ENCODE measurements at regions not wholly inside any gene's neighbourhood (a gene's known extent, or its start where the extent isn't known, plus 50 kb on each side); places are given as distances from the start of the nearest gene placed in this dataset.
"Not testable (repeated sequence)": the region's sequence is repeated elsewhere in the genome, so short reads cannot be mapped to it uniquely, and the experiment has no call there.

DNA sequence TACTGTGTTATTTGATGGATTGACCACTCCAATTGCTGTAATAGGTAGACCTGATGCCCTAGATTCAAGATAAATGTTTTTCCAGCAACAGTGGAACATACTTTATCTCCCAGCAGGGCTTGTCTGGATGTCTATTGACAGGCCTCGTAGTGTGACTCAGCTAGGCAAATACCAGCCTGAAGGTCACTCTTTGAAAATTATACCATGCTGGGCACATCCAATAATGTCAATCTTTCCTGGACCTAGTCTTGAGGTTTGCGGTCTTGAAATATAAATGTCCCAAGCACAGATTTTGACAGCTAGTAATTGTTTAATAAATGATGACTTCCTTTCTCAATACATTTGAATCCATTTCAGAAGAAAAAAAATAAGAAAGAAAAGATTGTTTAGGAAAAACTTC lies 1138.0 kb upstream of the TMPRSS15 start:
- Mint-ChIP-seq H3K4me1 (peaks cover 11% of the 10 kb centered on the region), H3K4me3 (no peak overlapping the region), H3K27ac (no peak overlapping the region), H3K27me3 (ENCODE audit: insufficient read depth) (no peaks in the 10 kb centered on the region), H3K9me3 (peaks cover 49% of the 10 kb centered on the region), H3K36me3 (ENCODE audit: low read depth) (peaks cover 20% of the 10 kb centered on the region)
- TF ChIP-seq, protein P1, sequence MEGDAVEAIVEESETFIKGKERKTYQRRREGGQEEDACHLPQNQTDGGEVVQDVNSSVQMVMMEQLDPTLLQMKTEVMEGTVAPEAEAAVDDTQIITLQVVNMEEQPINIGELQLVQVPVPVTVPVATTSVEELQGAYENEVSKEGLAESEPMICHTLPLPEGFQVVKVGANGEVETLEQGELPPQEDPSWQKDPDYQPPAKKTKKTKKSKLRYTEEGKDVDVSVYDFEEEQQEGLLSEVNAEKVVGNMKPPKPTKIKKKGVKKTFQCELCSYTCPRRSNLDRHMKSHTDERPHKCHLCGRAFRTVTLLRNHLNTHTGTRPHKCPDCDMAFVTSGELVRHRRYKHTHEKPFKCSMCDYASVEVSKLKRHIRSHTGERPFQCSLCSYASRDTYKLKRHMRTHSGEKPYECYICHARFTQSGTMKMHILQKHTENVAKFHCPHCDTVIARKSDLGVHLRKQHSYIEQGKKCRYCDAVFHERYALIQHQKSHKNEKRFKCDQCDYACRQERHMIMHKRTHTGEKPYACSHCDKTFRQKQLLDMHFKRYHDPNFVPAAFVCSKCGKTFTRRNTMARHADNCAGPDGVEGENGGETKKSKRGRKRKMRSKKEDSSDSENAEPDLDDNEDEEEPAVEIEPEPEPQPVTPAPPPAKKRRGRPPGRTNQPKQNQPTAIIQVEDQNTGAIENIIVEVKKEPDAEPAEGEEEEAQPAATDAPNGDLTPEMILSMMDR (conservative IDR thresholded peaks at IDR 0.05), result no peak
- Histone ChIP-seq H3K9ac (ENCODE audit: extremely low read depth, low read length, poor library complexity, severe bottlenecking) (no peak overlapping the region), H3K9me3 (ENCODE audit: control insufficient read depth, low read length) (peaks cover 59% of the 10 kb centered on the region), H3K27me3 (ENCODE audit: control insufficient read depth, insufficient read depth, low read length, poor library complexity, severe bottlenecking) (no peaks in the 10 kb centered on the region), H3K4me3 (ENCODE audit: low read length) (peak overlapping the region; percentile 70), H3K27ac (ENCODE audit: low read depth, low read length) (peak overlapping the region; percentile 58), H3K36me3 (ENCODE audit: control insufficient read depth, insufficient read depth, low read length) (no peaks in the 10 kb centered on the region), H3K4me1 (ENCODE audit: control insufficient read depth, insufficient read depth, low read length) (peaks cover 3% of the 10 kb centered on the region)
- no peak for DNase-seq
- WGBS, 2 experiments (ENCODE audit: insufficient coverage in 1 of 2, insufficient read length in 1 of 2), result 42 to 88% methylated on average over 2 of the region's 2 CpGs

DNA sequence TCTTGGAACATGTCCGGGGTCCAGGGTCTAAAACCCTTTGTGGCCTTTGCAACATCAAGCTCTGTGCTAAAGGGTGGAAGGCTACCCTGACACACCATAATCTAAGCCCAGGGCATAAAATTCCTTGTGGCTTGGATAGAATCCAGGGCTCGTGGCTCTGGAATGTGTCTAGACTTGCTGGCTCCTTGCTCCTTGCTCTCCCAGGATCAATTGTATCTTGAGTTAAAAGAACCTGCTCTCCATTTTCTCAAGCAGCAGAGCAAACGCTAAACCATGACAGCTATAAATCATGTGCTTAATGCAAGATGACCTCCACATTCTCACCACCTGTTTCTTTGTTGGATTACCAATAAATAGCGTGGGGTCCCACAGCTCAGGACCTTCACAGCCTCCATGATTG lies 1140.9 kb upstream of the TMPRSS15 start:
- H3K36me3 Mint-ChIP-seq (ENCODE audit: low read depth), result peaks cover 24% of the 10 kb centered on the region
- H3K9me3 Mint-ChIP-seq, result peaks cover 61% of the 10 kb centered on the region
- not testable (repeated sequence) for H3K27ac Mint-ChIP-seq

DNA sequence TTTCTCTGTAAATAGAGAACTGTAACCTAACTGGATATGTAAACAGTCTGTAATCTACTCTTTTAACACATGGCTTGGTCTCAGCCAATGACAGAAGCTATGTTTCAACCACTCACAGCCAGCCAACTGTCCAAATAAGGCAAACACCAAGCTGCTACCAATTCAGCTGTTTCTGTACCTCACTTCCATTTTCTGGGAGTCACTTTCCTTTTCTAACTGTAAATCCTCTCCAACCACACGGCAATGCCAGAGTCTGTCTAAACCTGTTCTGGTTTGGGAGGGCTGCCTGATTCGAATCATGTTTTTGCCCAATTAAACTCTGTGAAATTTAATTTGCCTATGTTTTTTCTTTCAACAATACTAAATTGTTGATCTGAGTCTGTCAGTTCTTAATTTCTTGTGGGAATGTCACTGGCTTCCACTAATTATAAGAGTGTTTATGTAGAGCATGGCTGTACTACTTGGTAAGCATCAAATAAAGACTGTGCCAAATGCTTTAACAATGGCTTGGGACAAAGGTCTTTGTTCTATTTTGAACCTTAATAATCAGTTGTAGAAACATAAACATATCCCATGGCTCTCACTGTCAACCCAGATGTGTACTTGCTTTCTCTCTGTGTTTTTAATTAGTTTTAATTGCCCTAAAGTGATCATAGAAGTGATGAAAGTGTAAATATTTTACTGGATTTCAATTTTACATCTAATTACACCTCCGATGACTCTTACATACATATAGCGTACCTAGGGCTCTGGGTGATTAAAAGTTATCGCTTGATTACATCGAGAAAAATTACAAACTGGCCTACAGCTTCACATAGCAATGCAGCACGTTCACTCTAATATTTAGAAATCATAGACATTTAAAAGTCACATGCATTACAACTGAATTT lies 1144.6 kb upstream of the TMPRSS15 start:
- Histone ChIP-seq H3K9ac (ENCODE audit: extremely low read depth, low read length, poor library complexity, severe bottlenecking) (no peak overlapping the region), H3K27ac (ENCODE audit: low read depth, low read length) (no peak overlapping the region), H3K4me3 (ENCODE audit: low read length) (no peak overlapping the region), H3K27me3 (ENCODE audit: control insufficient read depth, insufficient read depth, low read length, poor library complexity, severe bottlenecking) (no peaks in the 10 kb centered on the region), H3K4me1 (ENCODE audit: control insufficient read depth, insufficient read depth, low read length) (no peaks in the 10 kb centered on the region), H3K9me3 (ENCODE audit: control insufficient read depth, low read length) (peaks cover 63% of the 10 kb centered on the region), H3K36me3 (ENCODE audit: control insufficient read depth, insufficient read depth, low read length) (no peaks in the 10 kb centered on the region)
- Mint-ChIP-seq H3K36me3 (ENCODE audit: low read depth) (peaks cover 17% of the 10 kb centered on the region), H3K4me3 (no peak overlapping the region), H3K27ac (no peak overlapping the region), H3K9me3 (peaks cover 56% of the 10 kb centered on the region), H3K27me3 (ENCODE audit: insufficient read depth) (no peaks in the 10 kb centered on the region), H3K4me1 (no peaks in the 10 kb centered on the region)
- no peak for DNase-seq
- 73 to 82% methylated on average over 3 to 7 of the region's 7 CpGs for WGBS, 2 experiments (ENCODE audit: insufficient coverage in 1 of 2, insufficient read length in 1 of 2)
- TF ChIP-seq, protein P1 (conservative IDR thresholded peaks at IDR 0.05), result no peak

More for the DNA sequence above, 1140.9 kb upstream of the TMPRSS15 start:
- Histone ChIP-seq H3K4me3 (ENCODE audit: low read length) (peak overlapping the region; percentile 70), H3K9me3 (ENCODE audit: control insufficient read depth, low read length) (peaks cover 71% of the 10 kb centered on the region)
- peaks cover 11% of the 10 kb centered on the region for H3K4me1 Mint-ChIP-seq
- H3K9ac ChIP-seq (ENCODE audit: extremely low read depth, low read length, poor library complexity, severe bottlenecking); H3K4me3 Mint-ChIP-seq; H3K27me3 ChIP-seq (ENCODE audit: control insufficient read depth, insufficient read depth, low read length, poor library complexity, severe bottlenecking); H3K4me1 ChIP-seq (ENCODE audit: control insufficient read depth, insufficient read depth, low read length); H3K27ac ChIP-seq (ENCODE audit: low read depth, low read length); H3K27me3 Mint-ChIP-seq (ENCODE audit: insufficient read depth); H3K36me3 ChIP-seq (ENCODE audit: control insufficient read depth, insufficient read depth, low read length); DNase-seq: not testable (repeated sequence)
- WGBS, 2 experiments (ENCODE audit: insufficient coverage in 1 of 2, insufficient read length in 1 of 2), result 86% methylated on average over 4 of the region's 4 CpGs

All from endodermal cell (in vitro differentiated cells).